ENCODE measurements at regions not wholly inside any gene's neighbourhood (a gene's known extent, or its start where the extent isn't known, plus 50 kb on each side); places are given as distances from the start of the nearest gene placed in this dataset. TPM values are rescaled to one million over a fixed set of nuclear protein-coding genes. Genes with fewer than 3 reads are reported as not detected.
A peak's percentile ranks its signal among the peaks of the same experiment; 100 is the strongest.

DNA sequence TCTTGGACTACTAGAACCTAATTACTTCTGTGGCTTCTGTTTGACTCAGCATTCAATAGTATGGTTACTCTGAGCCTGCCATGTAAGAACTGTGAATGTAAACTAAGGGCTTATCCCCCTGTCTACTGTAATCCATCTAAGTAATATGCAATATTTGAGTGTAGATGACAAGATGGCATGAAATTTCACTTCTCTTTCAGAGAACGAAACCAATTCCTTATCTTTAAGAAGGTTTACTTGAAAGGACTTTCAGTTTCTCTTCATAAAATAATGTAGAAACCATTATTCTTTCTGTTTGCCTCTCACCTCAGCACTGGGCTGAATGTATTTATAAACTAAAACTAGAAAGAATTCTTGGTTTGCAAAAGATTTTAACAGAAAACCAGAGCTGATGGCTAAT, 60.4 kb upstream of the ARID2 start:
- ATAC-seq (ENCODE audit: low FRiP score) (no peak), DNase-seq (ENCODE audit: low spot score) (no peak)
- no peak for TF ChIP-seq CTCF (IDR thresholded peaks at IDR 0.05)

DNA sequence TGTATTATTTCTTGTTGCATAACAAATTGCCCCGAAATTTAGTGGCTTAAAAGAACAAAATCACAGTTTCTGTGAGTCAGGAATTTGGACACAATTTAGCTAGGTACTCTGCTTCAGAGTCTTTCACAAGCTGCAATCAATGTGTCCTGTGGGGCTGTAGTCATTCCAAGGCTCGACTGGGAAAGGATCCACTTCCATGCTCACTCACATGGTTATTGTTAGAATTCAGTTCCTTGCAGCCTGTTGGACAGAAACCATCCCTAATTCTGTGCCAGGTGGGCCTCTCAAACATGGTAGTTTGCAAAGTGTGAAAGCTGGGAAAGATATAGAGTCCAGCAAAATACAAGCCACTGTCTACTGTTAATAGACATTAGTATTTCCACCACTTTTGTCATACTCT, 59.7 kb upstream of the ARID2 start:
- no peak for DNase-seq (ENCODE audit: low spot score)
- ATAC-seq (ENCODE audit: low FRiP score) = no peak
- no peak for TF ChIP-seq CTCF (IDR thresholded peaks at IDR 0.05)

- TF ChIP-seq CTCF (IDR thresholded peaks at IDR 0.05) = no peak
- no peak for ATAC-seq (ENCODE audit: low FRiP score)
These were observed 59.0 kb upstream of the ARID2 start for GRCh38 chr12:45670346-45671065.

DNA sequence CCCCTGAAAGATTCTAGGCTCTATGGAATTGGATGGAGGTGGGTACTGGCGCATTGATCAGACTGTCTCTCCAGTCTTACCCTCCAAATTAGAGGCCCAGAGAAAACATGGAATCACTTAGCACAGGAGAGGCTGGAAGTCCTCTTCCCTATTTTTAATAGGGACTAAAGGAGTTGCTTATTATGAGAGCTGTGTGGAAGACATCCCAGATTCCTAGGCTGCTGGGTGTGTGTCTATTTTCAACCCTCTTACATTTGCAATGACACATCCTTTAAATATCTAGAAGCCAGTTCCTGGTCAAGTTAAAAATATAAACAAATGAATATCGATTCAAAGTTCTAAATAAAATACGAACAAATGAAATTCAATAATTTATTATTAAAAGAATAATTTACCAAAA, 58.3 kb upstream of the ARID2 start:
- no peak for DNase-seq (ENCODE audit: low spot score)
- no peak for ATAC-seq (ENCODE audit: low FRiP score)
- no peak for TF ChIP-seq CTCF (IDR thresholded peaks at IDR 0.05)

More at GRCh38 chr12:45670346-45671065, 59.0 kb upstream of the ARID2 start:
- DNase-seq (ENCODE audit: low spot score) = no peak

DNA sequence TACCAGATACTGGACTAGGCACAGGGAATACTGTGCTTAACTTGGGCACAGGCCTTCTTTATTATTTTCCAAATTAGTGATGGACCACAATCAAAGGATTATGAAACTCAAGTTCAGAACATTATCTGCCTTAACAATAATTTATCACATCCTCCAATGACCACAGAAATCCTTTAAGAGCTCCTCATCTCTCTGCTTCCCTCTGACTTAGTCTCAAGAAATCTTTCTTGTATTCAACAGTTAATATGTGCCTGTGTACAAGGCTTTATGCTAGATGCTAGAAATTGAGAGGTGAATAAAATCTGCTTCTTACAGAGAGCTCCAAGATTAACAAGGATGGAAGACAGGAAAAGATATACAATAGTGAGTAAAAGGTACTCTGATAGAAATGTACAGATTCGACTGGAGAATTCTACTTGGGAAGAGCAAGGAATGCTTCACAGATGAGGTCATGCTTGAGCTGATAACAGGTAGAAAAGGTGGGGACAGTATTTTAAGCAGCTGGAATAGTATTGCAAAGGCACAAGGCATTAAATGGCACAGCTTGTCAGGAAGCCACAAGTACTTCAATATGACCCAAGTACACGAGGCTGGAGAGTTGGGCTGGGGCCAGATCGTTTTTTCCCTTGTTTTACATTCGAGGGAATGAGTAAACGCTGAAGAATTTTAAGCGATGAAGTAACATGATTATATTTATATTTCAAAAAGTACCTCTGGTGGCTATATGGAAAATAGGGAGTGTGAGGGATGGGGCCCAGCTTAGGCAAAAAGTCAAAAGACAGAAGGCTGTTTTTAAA, 55.1 kb upstream of the ARID2 start:
- DNase-seq (ENCODE audit: low spot score) (peak; percentile 52), ATAC-seq (ENCODE audit: low FRiP score) (peak; percentile 55)

DNA sequence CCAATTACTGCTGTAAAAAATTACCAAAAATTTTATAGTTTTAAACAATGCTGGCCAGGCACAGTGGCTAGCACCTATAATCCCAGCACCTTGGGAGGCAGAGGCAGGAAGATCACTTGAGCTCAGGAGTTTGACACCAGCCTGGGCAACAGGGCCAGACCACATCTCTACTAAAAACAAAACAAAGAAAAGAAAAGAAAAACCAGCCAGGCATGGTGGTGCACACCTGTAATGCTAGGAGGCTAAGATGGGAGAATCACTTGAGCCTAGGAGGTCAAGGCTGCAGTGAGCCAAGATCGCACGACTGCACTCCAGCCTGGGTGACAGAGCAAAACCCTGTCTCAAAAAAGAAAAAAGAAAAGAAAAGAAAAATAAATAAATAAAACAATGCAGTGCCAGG, 54.0 kb upstream of the ARID2 start:
- DNase-seq (ENCODE audit: low spot score) = no peak
- ATAC-seq (ENCODE audit: low FRiP score) = no peak
- TF ChIP-seq CTCF (IDR thresholded peaks at IDR 0.05) = no peak

More for the DNA sequence above, 55.1 kb upstream of the ARID2 start:
- TF ChIP-seq CTCF (IDR thresholded peaks at IDR 0.05) = no peak

Small RNA genes in the stretch of these regions (small RNA-seq; reads per million reads assigned to genes)
- gene RF00026 = not detected

Measured in omental fat pad (tissue), 3 donors.